WTC11 (cell line): ENCODE measurements at regions not wholly inside any gene's neighbourhood (a gene's known extent, or its start where the extent isn't known, plus 50 kb on each side); places are given as distances from the start of the nearest gene placed in this dataset.
"Not testable (repeated sequence)": the region's sequence is repeated elsewhere in the genome, so short reads cannot be mapped to it uniquely, and the experiment has no call there.

Experiments
- ATAC-seq: fragments of 200-7000 bp; cut with Tn5 transposase; 2 replicates; pipeline ENCODE4 v1.10.0; 2021; ENCODE audit warnings: mild to moderate bottlenecking, moderate library complexity
- CTCF ChIA-PET: fragments of 300-600 bp; sonication (Branson Sonifier 250); formaldehyde crosslinking; loops from one replicate; lab custom pipeline; 2021; ENCODE audit warnings: antibody characterized with exemption; lab: Charles Lee
- POLR2A ChIA-PET: fragments of 350-600 bp; sonication (Branson Sonifier 250); formaldehyde crosslinking; loops from one replicate; lab custom pipeline; 2021; ENCODE audit warnings: antibody characterized with exemption; lab: Charles Lee
- DNase-seq: peaks from one replicate; pipeline ENCODE4 v3.0.0; 2021; ENCODE audit warnings: low spot score
- H3K27ac Mint-ChIP-seq: 2 replicates; pipeline ENCODE4 v1.8.0; 2021; ENCODE audit warnings: mixed read lengths
- H3K27me3 Mint-ChIP-seq: 2 replicates; pipeline ENCODE4 v1.8.0; 2021; ENCODE audit warnings: low read depth, mild to moderate bottlenecking, moderate library complexity, mixed read lengths
- H3K36me3 Mint-ChIP-seq: 2 replicates; pipeline ENCODE4 v1.8.0; 2021; ENCODE audit warnings: mixed read lengths
- H3K4me1 Mint-ChIP-seq: 2 replicates; pipeline ENCODE4 v1.8.0; 2022; ENCODE audit warnings: mixed read lengths
- H3K4me3 Mint-ChIP-seq: 2 replicates; pipeline ENCODE4 v1.8.0; 2021; ENCODE audit warnings: mild to moderate bottlenecking, moderate library complexity, mixed read lengths
- H3K9me3 Mint-ChIP-seq: 2 replicates; pipeline ENCODE4 v1.8.0; 2021; ENCODE audit warnings: mixed read lengths
- ATF1 ChIP-seq: sonication (generic); formaldehyde crosslinking; IDR thresholded peaks from 2 replicates; pipeline ENCODE4 v1.8.1; 2023; ENCODE audit warnings: mild to moderate bottlenecking, moderate library complexity, missing genetic modification reagents
- ETV6 ChIP-seq: sonication (generic); formaldehyde crosslinking; IDR thresholded peaks from 2 replicates; pipeline ENCODE4 v1.8.1; 2022; ENCODE audit warnings: mild to moderate bottlenecking, missing genetic modification reagents
- GABPB1 ChIP-seq: sonication (generic); formaldehyde crosslinking; IDR thresholded peaks from 2 replicates; pipeline ENCODE4 v1.8.1; 2023; ENCODE audit warnings: mild to moderate bottlenecking, missing genetic modification reagents
- NR2C2 ChIP-seq: sonication (generic); formaldehyde crosslinking; IDR thresholded peaks from 2 replicates; pipeline ENCODE4 v1.8.0; 2022; ENCODE audit warnings: mild to moderate bottlenecking, missing genetic modification reagents
- RELA ChIP-seq: sonication (generic); formaldehyde crosslinking; IDR thresholded peaks from 2 replicates; pipeline ENCODE4 v1.8.1; 2022; ENCODE audit warnings: missing genetic modification reagents, mild to moderate bottlenecking, borderline replicate concordance
- SMAD3 ChIP-seq: sonication (generic); formaldehyde crosslinking; IDR thresholded peaks from 2 replicates; pipeline ENCODE4 v1.8.0; 2022; ENCODE audit warnings: missing genetic modification reagents, mild to moderate bottlenecking, borderline replicate concordance
- SP1 ChIP-seq: sonication (generic); formaldehyde crosslinking; conservative IDR thresholded peaks from 2 replicates; pipeline ENCODE4 v1.8.1; 2022; ENCODE audit warnings: missing genetic modification reagents
- TEAD1 ChIP-seq: sonication (generic); formaldehyde crosslinking; IDR thresholded peaks from 2 replicates; pipeline ENCODE4 v1.8.0; 2022; ENCODE audit warnings: mild to moderate bottlenecking, missing genetic modification reagents
- ZNF138 ChIP-seq: sonication (generic); formaldehyde crosslinking; conservative IDR thresholded peaks from 2 replicates; pipeline ENCODE4 v1.8.1; 2022; ENCODE audit warnings: mild to moderate bottlenecking, moderate library complexity, missing genetic modification reagents
- ZNF317 ChIP-seq: sonication (generic); formaldehyde crosslinking; IDR thresholded peaks from 2 replicates; pipeline ENCODE4 v1.8.1; 2023; ENCODE audit warnings: low read depth, mild to moderate bottlenecking, moderate library complexity, missing genetic modification reagents, borderline replicate concordance
- ZNF423 ChIP-seq: fragments of 250-450 bp; sonication (Bioruptor Pico); IDR thresholded peaks from 2 replicates; pipeline ENCODE4 v2.1.2; 2022; ENCODE audit warnings: mild to moderate bottlenecking, moderate library complexity
- ZNF671 ChIP-seq: fragments of 250-450 bp; sonication (Bioruptor Pico); IDR thresholded peaks from 2 replicates; pipeline ENCODE4 v1.8.0; 2021; ENCODE audit warnings: mild to moderate bottlenecking
- TF ChIP-seq, protein P1 (sequence below): fragments of 250-450 bp; sonication (Bioruptor Pico); IDR thresholded peaks from 2 replicates; pipeline ENCODE4 v1.8.0; 2021; ENCODE audit warnings: mild to moderate bottlenecking
- TF ChIP-seq, protein P2 (sequence below): sonication (generic); formaldehyde crosslinking; IDR thresholded peaks from 2 replicates; pipeline ENCODE4 v1.8.0; 2022; ENCODE audit warnings: mild to moderate bottlenecking, missing genetic modification reagents
- TF ChIP-seq, protein P3 (sequence below): sonication (generic); formaldehyde crosslinking; IDR thresholded peaks from 2 replicates; pipeline ENCODE4 v1.8.1; 2022; ENCODE audit warnings: missing genetic modification reagents, borderline replicate concordance
- TF ChIP-seq, protein P4 (sequence below): sonication (generic); formaldehyde crosslinking; IDR thresholded peaks from 2 replicates; pipeline ENCODE4 v1.8.1; 2022; ENCODE audit warnings: mild to moderate bottlenecking, missing genetic modification reagents, moderate library complexity, borderline replicate concordance
- TF ChIP-seq, protein P5 (sequence below): sonication (generic); formaldehyde crosslinking; IDR thresholded peaks from 2 replicates; pipeline ENCODE4 v1.8.1; 2023; ENCODE audit warnings: mild to moderate bottlenecking, missing genetic modification reagents, borderline replicate concordance

DNA sequence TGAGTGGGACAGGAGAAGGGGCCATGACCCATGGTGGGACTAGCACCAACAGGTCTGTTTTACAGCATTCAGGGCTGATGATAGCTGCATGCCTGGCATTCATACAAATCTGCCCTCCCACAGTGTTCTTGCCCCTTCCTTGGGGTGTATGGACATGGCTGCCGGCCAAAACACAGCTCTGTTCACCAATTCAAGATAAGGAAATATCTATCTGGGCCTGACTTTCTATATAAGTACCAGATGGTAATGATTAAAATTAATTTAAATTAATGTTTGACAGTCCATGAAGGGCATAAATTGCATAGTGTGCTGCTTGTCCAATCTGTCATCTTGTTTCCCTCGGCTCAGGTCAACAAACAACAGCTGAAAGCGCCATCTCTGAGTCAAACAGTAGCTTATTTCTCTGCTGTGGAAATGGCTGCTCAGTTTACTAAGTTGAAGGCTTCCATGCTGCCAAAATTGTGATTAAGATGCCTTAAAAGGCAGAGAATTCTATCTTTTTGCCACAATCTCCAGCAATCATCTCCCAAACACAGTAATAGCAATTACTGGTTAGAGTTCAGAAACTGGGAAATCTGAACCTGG lies 67.0 kb upstream of the TSPAN7 start:
- CTCF ChIA-PET: no interaction called here
- H3K27me3 Mint-ChIP-seq: no peaks in the 10 kb centered on the region
- no peak overlapping the region for H3K27ac Mint-ChIP-seq
- ATAC-seq: no peak
- POLR2A ChIA-PET: no interaction called here
- H3K36me3 Mint-ChIP-seq: no peaks in the 10 kb centered on the region
- no peaks in the 10 kb centered on the region for H3K4me1 Mint-ChIP-seq
- no peaks in the 10 kb centered on the region for H3K9me3 Mint-ChIP-seq
- H3K4me3 Mint-ChIP-seq: no peak overlapping the region
- DNase-seq: no peak
- TF ChIP-seq SP1 (CRISPR knock-in tag): no peak
- no peak for TF ChIP-seq ZNF423
- TF ChIP-seq RELA: no peak
- no peak for TF ChIP-seq ZNF138 (CRISPR knock-in tag)
- TF ChIP-seq, protein P1, sequence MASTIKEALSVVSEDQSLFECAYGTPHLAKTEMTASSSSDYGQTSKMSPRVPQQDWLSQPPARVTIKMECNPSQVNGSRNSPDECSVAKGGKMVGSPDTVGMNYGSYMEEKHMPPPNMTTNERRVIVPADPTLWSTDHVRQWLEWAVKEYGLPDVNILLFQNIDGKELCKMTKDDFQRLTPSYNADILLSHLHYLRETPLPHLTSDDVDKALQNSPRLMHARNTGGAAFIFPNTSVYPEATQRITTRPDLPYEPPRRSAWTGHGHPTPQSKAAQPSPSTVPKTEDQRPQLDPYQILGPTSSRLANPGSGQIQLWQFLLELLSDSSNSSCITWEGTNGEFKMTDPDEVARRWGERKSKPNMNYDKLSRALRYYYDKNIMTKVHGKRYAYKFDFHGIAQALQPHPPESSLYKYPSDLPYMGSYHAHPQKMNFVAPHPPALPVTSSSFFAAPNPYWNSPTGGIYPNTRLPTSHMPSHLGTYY (CRISPR knock-in tag): no peak
- TF ChIP-seq, protein P2, sequence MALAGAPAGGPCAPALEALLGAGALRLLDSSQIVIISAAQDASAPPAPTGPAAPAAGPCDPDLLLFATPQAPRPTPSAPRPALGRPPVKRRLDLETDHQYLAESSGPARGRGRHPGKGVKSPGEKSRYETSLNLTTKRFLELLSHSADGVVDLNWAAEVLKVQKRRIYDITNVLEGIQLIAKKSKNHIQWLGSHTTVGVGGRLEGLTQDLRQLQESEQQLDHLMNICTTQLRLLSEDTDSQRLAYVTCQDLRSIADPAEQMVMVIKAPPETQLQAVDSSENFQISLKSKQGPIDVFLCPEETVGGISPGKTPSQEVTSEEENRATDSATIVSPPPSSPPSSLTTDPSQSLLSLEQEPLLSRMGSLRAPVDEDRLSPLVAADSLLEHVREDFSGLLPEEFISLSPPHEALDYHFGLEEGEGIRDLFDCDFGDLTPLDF (CRISPR knock-in tag): no peak

DNA sequence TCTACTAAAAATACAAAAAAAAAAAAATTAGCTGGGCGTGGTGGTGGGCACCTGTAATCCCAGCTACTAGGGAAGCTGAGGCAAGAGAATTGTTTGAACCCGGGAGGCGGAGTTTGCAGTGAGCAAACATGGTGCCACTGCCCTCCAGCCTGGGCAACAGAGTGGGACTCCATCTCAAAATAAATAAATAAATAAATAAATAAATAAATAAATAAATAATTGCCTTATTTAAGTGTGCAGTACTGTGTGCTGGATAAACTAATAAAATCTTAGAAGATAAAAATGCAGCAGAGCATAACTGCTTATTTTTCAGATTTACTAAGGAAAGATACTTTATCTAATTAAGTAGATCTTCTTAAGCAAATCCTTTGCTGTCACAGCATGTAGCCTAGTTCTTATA lies 61.7 kb upstream of the TSPAN7 start:
- H3K27me3 Mint-ChIP-seq, POLR2A ChIA-PET, H3K9me3 Mint-ChIP-seq, ATAC-seq, H3K36me3 Mint-ChIP-seq, DNase-seq, H3K4me3 Mint-ChIP-seq, H3K4me1 Mint-ChIP-seq, H3K27ac Mint-ChIP-seq, CTCF ChIA-PET: not testable (repeated sequence)

DNA sequence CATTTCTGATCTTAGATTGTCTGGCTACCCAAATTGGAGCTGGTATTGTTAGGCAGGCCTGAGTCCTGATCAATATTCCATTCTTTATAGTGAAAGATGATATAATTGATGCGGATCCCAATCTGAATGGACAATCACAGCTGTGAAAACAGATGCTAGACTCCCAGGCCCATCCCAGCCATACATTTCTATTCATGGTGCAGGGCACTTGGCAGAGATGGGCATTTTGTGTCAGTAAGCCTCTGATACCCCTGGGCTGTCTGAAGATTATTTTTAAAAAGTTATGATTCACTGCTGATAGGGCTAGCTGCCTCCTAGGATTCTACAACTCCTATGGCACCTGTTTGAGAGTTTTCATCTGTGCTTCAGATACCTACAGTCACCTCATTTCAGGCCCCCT lies 61.2 kb upstream of the TSPAN7 start:
- H3K27ac Mint-ChIP-seq: no peak overlapping the region
- DNase-seq: no peak
- TF ChIP-seq TEAD1 (CRISPR knock-in tag): no peak
- TF ChIP-seq, protein P2 (CRISPR knock-in tag): no peak
- no peak for TF ChIP-seq ZNF317
- TF ChIP-seq SMAD3 (CRISPR knock-in tag): no peak
- no peak for TF ChIP-seq GABPB1 (CRISPR knock-in tag)
- no peak for TF ChIP-seq ATF1 (CRISPR knock-in tag)
- no peak for TF ChIP-seq NR2C2 (CRISPR knock-in tag)
- TF ChIP-seq, protein P3, sequence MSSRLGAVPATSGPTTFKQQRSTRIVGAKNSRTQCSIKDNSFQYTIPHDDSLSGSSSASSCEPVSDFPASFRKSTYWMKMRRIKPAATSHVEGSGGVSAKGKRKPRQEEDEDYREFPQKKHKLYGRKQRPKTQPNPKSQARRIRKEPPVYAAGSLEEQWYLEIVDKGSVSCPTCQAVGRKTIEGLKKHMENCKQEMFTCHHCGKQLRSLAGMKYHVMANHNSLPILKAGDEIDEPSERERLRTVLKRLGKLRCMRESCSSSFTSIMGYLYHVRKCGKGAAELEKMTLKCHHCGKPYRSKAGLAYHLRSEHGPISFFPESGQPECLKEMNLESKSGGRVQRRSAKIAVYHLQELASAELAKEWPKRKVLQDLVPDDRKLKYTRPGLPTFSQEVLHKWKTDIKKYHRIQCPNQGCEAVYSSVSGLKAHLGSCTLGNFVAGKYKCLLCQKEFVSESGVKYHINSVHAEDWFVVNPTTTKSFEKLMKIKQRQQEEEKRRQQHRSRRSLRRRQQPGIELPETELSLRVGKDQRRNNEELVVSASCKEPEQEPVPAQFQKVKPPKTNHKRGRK: no peak
- TF ChIP-seq, protein P4, sequence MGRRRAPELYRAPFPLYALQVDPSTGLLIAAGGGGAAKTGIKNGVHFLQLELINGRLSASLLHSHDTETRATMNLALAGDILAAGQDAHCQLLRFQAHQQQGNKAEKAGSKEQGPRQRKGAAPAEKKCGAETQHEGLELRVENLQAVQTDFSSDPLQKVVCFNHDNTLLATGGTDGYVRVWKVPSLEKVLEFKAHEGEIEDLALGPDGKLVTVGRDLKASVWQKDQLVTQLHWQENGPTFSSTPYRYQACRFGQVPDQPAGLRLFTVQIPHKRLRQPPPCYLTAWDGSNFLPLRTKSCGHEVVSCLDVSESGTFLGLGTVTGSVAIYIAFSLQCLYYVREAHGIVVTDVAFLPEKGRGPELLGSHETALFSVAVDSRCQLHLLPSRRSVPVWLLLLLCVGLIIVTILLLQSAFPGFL (CRISPR knock-in tag): no peak
- TF ChIP-seq, protein P5, sequence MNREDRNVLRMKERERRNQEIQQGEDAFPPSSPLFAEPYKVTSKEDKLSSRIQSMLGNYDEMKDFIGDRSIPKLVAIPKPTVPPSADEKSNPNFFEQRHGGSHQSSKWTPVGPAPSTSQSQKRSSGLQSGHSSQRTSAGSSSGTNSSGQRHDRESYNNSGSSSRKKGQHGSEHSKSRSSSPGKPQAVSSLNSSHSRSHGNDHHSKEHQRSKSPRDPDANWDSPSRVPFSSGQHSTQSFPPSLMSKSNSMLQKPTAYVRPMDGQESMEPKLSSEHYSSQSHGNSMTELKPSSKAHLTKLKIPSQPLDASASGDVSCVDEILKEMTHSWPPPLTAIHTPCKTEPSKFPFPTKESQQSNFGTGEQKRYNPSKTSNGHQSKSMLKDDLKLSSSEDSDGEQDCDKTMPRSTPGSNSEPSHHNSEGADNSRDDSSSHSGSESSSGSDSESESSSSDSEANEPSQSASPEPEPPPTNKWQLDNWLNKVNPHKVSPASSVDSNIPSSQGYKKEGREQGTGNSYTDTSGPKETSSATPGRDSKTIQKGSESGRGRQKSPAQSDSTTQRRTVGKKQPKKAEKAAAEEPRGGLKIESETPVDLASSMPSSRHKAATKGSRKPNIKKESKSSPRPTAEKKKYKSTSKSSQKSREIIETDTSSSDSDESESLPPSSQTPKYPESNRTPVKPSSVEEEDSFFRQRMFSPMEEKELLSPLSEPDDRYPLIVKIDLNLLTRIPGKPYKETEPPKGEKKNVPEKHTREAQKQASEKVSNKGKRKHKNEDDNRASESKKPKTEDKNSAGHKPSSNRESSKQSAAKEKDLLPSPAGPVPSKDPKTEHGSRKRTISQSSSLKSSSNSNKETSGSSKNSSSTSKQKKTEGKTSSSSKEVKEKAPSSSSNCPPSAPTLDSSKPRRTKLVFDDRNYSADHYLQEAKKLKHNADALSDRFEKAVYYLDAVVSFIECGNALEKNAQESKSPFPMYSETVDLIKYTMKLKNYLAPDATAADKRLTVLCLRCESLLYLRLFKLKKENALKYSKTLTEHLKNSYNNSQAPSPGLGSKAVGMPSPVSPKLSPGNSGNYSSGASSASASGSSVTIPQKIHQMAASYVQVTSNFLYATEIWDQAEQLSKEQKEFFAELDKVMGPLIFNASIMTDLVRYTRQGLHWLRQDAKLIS (CRISPR knock-in tag): no peak
- TF ChIP-seq ETV6: no peak
- TF ChIP-seq ZNF671 (CRISPR knock-in tag): no peak
- no peak for ATAC-seq
- H3K4me3 Mint-ChIP-seq: no peak overlapping the region
- no peaks in the 10 kb centered on the region for H3K27me3 Mint-ChIP-seq
- no peaks in the 10 kb centered on the region for H3K9me3 Mint-ChIP-seq
- no peaks in the 10 kb centered on the region for H3K4me1 Mint-ChIP-seq
- CTCF ChIA-PET: no interaction called here
- H3K36me3 Mint-ChIP-seq: no peaks in the 10 kb centered on the region
- POLR2A ChIA-PET: no interaction called here
